LNCaP clone FGC (cell line): ENCODE measurements at regions not wholly inside any gene's neighbourhood (a gene's known extent, or its start where the extent isn't known, plus 50 kb on each side); places are given as distances from the start of the nearest gene placed in this dataset.

ENCODE experiments used
- DNase-seq: peaks from one replicate; pipeline ENCODE4 v3.0.0-alpha.2; 2011; ENCODE audit warnings: low read depth
- H3K4me3 ChIP-seq: 2 replicates; pipeline ENCODE4 v1.5.1; 2011; ENCODE audit warnings: mild to moderate bottlenecking, low read depth, low read length, control low read depth
- CTCF ChIP-seq: IDR thresholded peaks from 2 replicates; pipeline ENCODE4 v1.5.1; 2012; ENCODE audit warnings: mild to moderate bottlenecking; ENCODE audit not compliant: control insufficient read depth, insufficient read depth; ENCODE audit errors: extremely low read depth

DNA sequence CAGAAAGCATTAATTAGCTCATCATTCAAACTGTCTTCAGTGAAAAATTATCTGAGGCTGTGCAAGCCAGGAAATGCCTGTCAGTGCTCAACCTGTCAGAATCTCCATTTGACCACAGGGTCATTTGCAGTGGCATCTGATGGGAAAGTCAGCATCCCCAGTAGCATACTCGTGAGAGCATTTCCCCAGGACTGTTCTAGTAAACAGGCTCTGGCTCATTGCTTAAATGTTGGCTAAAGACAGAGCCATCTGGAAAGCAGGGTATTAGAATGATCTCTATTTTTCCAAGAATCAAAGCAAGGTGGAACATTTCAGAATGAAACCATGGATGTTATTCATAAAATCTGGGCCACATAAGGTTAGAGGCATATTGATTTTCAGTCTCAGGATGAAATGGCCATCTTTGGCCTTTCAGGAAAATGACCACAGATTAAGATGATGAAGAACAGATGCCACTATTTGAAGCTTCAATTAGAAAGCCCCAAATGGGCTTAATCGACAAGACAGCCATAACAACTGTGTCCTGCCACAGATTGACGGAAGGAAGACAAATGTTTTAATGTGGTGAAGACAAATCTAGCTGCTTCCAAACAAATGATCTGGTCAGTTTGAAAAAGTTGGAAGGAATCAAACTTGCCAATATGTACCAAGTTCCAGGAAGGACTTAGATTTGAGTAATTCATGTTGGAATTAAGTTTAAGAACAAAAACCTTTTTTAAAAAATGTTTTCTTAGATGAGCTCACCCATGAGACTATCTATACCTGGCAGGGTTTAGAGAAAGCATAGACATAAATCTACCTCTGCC, 94.0 kb upstream of the FAR2 start:
- DNase-seq = no peak
- no peak for TF ChIP-seq CTCF
- H3K4me3 ChIP-seq = no peak overlapping the region

GRCh38 chr12:29066011-29066588, 83.0 kb upstream of the FAR2 start:
- TF ChIP-seq CTCF = no peak
- no peak overlapping the region for H3K4me3 ChIP-seq
- peak; percentile 25 for DNase-seq

- no peak for DNase-seq
- no peak for TF ChIP-seq CTCF
These were observed 81.6 kb upstream of the FAR2 start for GRCh38 chr12:29067430-29067829.

DNA sequence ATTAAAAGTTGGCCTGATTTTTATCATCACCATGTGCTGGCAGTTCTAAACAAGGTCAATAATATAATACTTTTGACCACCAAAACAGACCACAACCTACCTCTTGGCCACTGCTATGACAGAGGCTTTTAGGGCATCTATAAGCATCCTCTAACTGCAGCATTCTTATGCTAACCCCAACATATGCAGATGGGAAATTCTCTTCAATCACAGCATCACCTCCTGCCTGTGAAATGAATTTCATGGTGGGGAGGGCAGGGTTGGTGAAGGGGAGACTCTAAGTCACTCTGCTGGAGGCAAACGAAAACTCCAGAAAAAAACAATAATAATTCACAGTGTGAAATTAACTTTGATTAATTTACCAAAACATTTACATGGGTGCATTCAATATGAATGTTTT, 78.8 kb upstream of the FAR2 start:
- no peak for TF ChIP-seq CTCF
- no peak for DNase-seq
- no peak overlapping the region for H3K4me3 ChIP-seq

More at GRCh38 chr12:29067430-29067829, 81.6 kb upstream of the FAR2 start:
- H3K4me3 ChIP-seq = no peak overlapping the region

DNA sequence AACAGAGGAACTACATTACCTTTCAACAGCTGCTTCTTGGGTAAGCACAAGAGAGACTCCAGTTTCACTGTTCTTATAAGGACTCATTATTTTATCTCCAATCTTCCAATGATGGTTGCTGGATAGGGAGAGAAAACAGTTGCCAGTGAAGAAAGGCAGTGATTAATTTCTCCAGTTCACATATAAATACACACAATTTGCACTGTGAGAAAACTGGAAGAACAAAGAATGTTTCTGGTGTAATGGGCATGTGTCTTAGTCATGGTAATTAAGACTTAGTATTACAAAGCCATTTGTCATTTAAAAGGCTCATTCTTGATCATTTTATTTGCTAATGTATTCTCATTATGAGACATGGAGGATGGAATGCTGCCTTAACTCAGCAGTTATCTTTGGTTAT, 78.0 kb upstream of the FAR2 start:
- no peak overlapping the region for H3K4me3 ChIP-seq
- no peak for TF ChIP-seq CTCF
- no peak for DNase-seq

DNA sequence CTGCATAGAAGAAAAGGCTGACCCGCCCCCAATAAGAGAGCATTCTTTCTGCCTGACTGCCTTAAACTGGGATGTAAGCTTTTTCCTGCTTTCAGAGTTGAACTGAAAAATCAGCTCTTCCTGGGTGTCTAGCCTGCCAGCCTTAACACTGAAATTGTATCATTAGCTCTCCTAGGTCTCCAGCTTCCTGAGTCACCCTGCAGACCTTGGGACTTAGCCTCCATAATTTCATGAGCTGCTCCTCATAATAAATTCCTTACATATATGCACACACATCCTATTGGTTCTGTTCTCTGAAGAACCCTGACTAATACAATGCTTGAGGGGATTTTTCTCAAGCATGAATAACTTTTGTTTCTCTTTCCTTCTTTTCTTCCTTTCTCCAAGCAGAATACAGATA, 76.4 kb upstream of the FAR2 start:
- TF ChIP-seq CTCF = no peak
- no peak for DNase-seq
- H3K4me3 ChIP-seq = no peak overlapping the region

- no peak overlapping the region for H3K4me3 ChIP-seq
- peak; percentile 10 for DNase-seq
- peak; percentile 69 for TF ChIP-seq CTCF
These were observed 75.3 kb upstream of the FAR2 start for GRCh38 chr12:29073631-29074239.
